Upper lobe of left lung (tissue), 6 donors: ENCODE measurements at regions not wholly inside any gene's neighbourhood (a gene's known extent, or its start where the extent isn't known, plus 50 kb on each side); places are given as distances from the start of the nearest gene placed in this dataset.

Experiments
- ATAC-seq, 2 donors: fragments of 200-7000 bp; cut with Tn5 transposase; one replicate each; pipeline ENCODE4 v1.9.1; 2022; ENCODE audit warnings: mild to moderate bottlenecking in 2 of 2, moderate library complexity in 2 of 2; ENCODE audit not compliant: low FRiP score in 2 of 2
- DNase-seq, 2 donors: peaks; one replicate each; pipeline ENCODE4 v3.0.0-alpha.2; 2019 to 2020
- H3K27ac ChIP-seq, 4 donors: fragments of 200-600 bp; sonication (generic); one replicate each; pipeline ENCODE4 v1.5.1; 2016 to 2019
- H3K27me3 ChIP-seq, 4 donors: fragments of 200-600 bp; sonication (generic); one replicate each; pipeline ENCODE4 v1.5.1; 2017 to 2019
- H3K36me3 ChIP-seq, 4 donors: fragments of 200-600 bp; sonication (generic); one replicate each; pipeline ENCODE4 v1.5.1; 2016 to 2019
- H3K4me1 ChIP-seq, 4 donors: fragments of 200-600 bp; sonication (generic); one replicate each; pipeline ENCODE4 v1.5.1; 2018 to 2019
- H3K4me3 ChIP-seq, 4 donors: fragments of 200-600 bp; sonication (generic); one replicate each; pipeline ENCODE4 v1.5.1; 2017 to 2019; ENCODE audit warnings: mild to moderate bottlenecking in 2 of 4, moderate library complexity in 1 of 4
- H3K9me3 ChIP-seq, 4 donors: fragments of 200-600 bp; sonication (generic); one replicate each; pipeline ENCODE4 v1.5.1; 2018 to 2019
- EP300 ChIP-seq, 4 donors: sonication (generic); formaldehyde crosslinking; IDR thresholded peaks; one replicate each; pipeline ENCODE4 v1.5.1; 2017; ENCODE audit warnings: antibody characterized with exemption in 4 of 4, control low read depth in 2 of 4
- POLR2A ChIP-seq, 4 donors: fragments of 450-650 bp; IDR thresholded peaks; one replicate each; pipeline ENCODE4 v1.5.1; 2016 to 2017; ENCODE audit warnings: antibody characterized with exemption in 4 of 4, mild to moderate bottlenecking in 2 of 4
- POLR2AphosphoS5 ChIP-seq, 2 donors: sonication (generic); formaldehyde crosslinking; IDR thresholded peaks; one replicate each; pipeline ENCODE4 v1.5.1; 2017; ENCODE audit warnings: antibody characterized with exemption in 2 of 2
- WGBS, 2 donors: methylation state at CpG; one replicate each; pipeline ENCODE4 v1.1.5; 2017 to 2018; 5-methylcytosine and 5-hydroxymethylcytosine counted together
- TF ChIP-seq, protein P1 (sequence below), 6 experiments: fragments of 450-650 bp in 4 of 6; fragments of 200-600 bp in 2 of 6; sonication (generic) in 2 of 6; IDR thresholded peaks; one replicate each; pipeline ENCODE4 v1.5.1; 2016 to 2019; ENCODE audit warnings: antibody characterized with exemption in 6 of 6
- donor health status: DM: no; HTN: no; CAD: no; lungs with moderate emphysema.
- donor health status: DM: no; HTN: yes; CAD: no; lungs with severe emphysema.

GRCh38 chr4:64625438-64625837 is 216.2 kb upstream of the TECRL start:
- WGBS, 2 donors = 84 to 86% methylated on average over 3 of the region's 3 CpGs
- no peak for DNase-seq
- no peak overlapping the region for H3K4me3 ChIP-seq
- no peak for ATAC-seq
- H3K27me3 ChIP-seq = no peaks in the 10 kb centered on the region
- no peaks in the 10 kb centered on the region for H3K36me3 ChIP-seq
- TF ChIP-seq POLR2A (IDR thresholded peaks at IDR 0.05) (no peak), EP300 (IDR thresholded peaks at IDR 0.05) (no peak), POLR2AphosphoS5 (IDR thresholded peaks at IDR 0.05) (no peak)
- TF ChIP-seq, protein P1, sequence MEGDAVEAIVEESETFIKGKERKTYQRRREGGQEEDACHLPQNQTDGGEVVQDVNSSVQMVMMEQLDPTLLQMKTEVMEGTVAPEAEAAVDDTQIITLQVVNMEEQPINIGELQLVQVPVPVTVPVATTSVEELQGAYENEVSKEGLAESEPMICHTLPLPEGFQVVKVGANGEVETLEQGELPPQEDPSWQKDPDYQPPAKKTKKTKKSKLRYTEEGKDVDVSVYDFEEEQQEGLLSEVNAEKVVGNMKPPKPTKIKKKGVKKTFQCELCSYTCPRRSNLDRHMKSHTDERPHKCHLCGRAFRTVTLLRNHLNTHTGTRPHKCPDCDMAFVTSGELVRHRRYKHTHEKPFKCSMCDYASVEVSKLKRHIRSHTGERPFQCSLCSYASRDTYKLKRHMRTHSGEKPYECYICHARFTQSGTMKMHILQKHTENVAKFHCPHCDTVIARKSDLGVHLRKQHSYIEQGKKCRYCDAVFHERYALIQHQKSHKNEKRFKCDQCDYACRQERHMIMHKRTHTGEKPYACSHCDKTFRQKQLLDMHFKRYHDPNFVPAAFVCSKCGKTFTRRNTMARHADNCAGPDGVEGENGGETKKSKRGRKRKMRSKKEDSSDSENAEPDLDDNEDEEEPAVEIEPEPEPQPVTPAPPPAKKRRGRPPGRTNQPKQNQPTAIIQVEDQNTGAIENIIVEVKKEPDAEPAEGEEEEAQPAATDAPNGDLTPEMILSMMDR (IDR thresholded peaks at IDR 0.05) = no peak
- no peaks in the 10 kb centered on the region for H3K4me1 ChIP-seq
- H3K9me3 ChIP-seq = no peaks in the 10 kb centered on the region
- H3K27ac ChIP-seq = no peak overlapping the region

- TF ChIP-seq POLR2A (IDR thresholded peaks at IDR 0.05) = no peak
- TF ChIP-seq EP300 (IDR thresholded peaks at IDR 0.05) = no peak
- TF ChIP-seq, protein P1 (IDR thresholded peaks at IDR 0.05) = no peak
- TF ChIP-seq POLR2AphosphoS5 (IDR thresholded peaks at IDR 0.05) = no peak
- no peak for DNase-seq
- Histone ChIP-seq H3K36me3 (no peaks in the 10 kb centered on the region), H3K27ac (no peak overlapping the region), H3K9me3 (no peaks in the 10 kb centered on the region), H3K4me3 (no peak overlapping the region), H3K4me1 (no peaks in the 10 kb centered on the region), H3K27me3 (no peaks in the 10 kb centered on the region)
- WGBS, 2 donors = 55 to 56% methylated on average over 3 of the region's 3 CpGs
- ATAC-seq = no peak
Observed at GRCh38 chr4:64617800-64618199, 208.6 kb upstream of the TECRL start.

GRCh38 chr4:64614276-64614675 is 205.0 kb upstream of the TECRL start:
- ATAC-seq (no peak), DNase-seq (no peak)
- no peaks in the 10 kb centered on the region for H3K9me3 ChIP-seq
- H3K4me1 ChIP-seq = no peaks in the 10 kb centered on the region
- H3K36me3 ChIP-seq = no peaks in the 10 kb centered on the region
- H3K27ac ChIP-seq = no peak overlapping the region
- TF ChIP-seq, protein P1 (IDR thresholded peaks at IDR 0.05) = no peak
- no peak for TF ChIP-seq POLR2A (IDR thresholded peaks at IDR 0.05)
- no peak for TF ChIP-seq POLR2AphosphoS5 (IDR thresholded peaks at IDR 0.05)
- TF ChIP-seq EP300 (IDR thresholded peaks at IDR 0.05) = no peak
- no peaks in the 10 kb centered on the region for H3K27me3 ChIP-seq
- WGBS, 2 donors = 70 to 74% methylated on average over 4 of the region's 4 CpGs
- no peak overlapping the region for H3K4me3 ChIP-seq

- no peak for ATAC-seq
- no peak for DNase-seq
- no peaks in the 10 kb centered on the region for H3K4me1 ChIP-seq
- H3K36me3 ChIP-seq = no peaks in the 10 kb centered on the region
- no peak overlapping the region for H3K4me3 ChIP-seq
- TF ChIP-seq POLR2AphosphoS5 (IDR thresholded peaks at IDR 0.05) = no peak
- no peaks in the 10 kb centered on the region for H3K9me3 ChIP-seq
- no peak overlapping the region for H3K27ac ChIP-seq
- whole genome bisulfite sequencing, 2 donors = 65 to 68% methylated on average over 2 of the region's 2 CpGs
- no peaks in the 10 kb centered on the region for H3K27me3 ChIP-seq
Observed at GRCh38 chr4:64613046-64613445, 203.8 kb upstream of the TECRL start.

- no peak for ATAC-seq
- Histone ChIP-seq H3K27me3 (no peaks in the 10 kb centered on the region), H3K27ac (no peak overlapping the region), H3K4me1 (no peaks in the 10 kb centered on the region), H3K9me3 (no peaks in the 10 kb centered on the region), H3K36me3 (no peaks in the 10 kb centered on the region), H3K4me3 (no peak overlapping the region)
- 46 to 53% methylated on average over 1 of the region's 1 CpG for WGBS, 2 donors
- no peak for DNase-seq
- no peak for TF ChIP-seq POLR2A (IDR thresholded peaks at IDR 0.05)
Observed at GRCh38 chr4:64598066-64598465, 188.8 kb upstream of the TECRL start.

DNA sequence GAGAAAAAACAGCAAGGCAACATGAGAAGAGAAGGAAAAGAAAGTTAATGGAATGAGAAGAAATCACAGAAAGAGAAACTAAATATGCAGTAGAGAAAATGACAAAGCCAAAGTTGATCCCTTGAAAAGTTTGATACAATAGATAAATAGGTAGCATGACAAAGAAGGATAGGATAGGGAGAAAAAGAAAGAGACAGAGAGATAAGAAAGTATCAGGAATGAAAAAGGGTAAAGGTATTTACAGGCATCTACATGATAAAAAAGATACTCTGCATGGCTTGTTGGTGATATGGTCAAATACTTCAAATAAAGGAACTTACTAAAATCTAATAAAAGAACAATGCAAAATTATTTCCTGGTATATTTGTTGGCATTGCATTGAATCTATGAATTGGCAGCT is 185.5 kb upstream of the TECRL start:
- no peak overlapping the region for H3K27ac ChIP-seq
- no peaks in the 10 kb centered on the region for H3K36me3 ChIP-seq
- H3K4me3 ChIP-seq = no peak overlapping the region
- ATAC-seq (no peak), DNase-seq (no peak)
- H3K27me3 ChIP-seq = no peaks in the 10 kb centered on the region
- TF ChIP-seq POLR2A (IDR thresholded peaks at IDR 0.05) (no peak), EP300 (IDR thresholded peaks at IDR 0.05) (no peak), POLR2AphosphoS5 (IDR thresholded peaks at IDR 0.05) (no peak)
- TF ChIP-seq, protein P1 (IDR thresholded peaks at IDR 0.05) = no peak
- no peaks in the 10 kb centered on the region for H3K4me1 ChIP-seq
- H3K9me3 ChIP-seq = no peaks in the 10 kb centered on the region
